ENCODE measurements at regions not wholly inside any gene's neighbourhood (a gene's known extent, or its start where the extent isn't known, plus 50 kb on each side); places are given as distances from the start of the nearest gene placed in this dataset.
A peak's percentile ranks its signal among the peaks of the same experiment; 100 is the strongest.

DNA sequence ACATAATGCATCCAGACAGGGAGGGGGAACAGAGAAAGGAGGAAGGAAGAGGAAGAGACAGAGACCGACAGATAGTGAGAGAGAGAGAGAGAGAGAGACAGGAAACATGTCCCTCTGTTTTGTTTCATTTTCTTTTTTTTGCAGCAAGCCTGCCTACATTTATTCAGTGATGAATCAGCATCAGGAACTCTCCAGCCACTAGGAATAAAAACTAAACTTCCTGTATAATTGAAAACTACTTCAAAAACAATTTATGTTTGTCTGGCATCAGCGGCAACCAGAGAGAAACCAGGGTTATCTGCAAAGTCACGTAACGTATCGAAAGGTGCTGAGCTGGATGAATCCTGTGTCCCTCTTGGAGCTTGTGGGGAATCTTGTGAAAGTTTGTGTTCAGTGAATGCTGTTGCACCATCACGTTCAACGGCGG, 148.6 kb upstream of the SOX21 start:
- Histone ChIP-seq H3K23ac (ENCODE audit: insufficient read length, low read depth, low read length) (no peak overlapping the region), H3K18ac (ENCODE audit: insufficient read length, low read depth, low read length) (no peak overlapping the region), H3K14ac (ENCODE audit: insufficient read depth, low read length) (no peak overlapping the region), H3K4ac (ENCODE audit: low read depth, low read length) (no peak overlapping the region), H3K9me3 (ENCODE audit: control insufficient read depth, low read depth, low read length) (no peaks in the 10 kb centered on the region), H4K5ac (ENCODE audit: insufficient read length, low read depth, low read length) (no peak overlapping the region), H2BK20ac (ENCODE audit: low read depth, low read length, poor library complexity, severe bottlenecking) (no peak overlapping the region), H2BK12ac (ENCODE audit: insufficient read length, low read depth, low read length) (no peak overlapping the region), H3K79me1 (ENCODE audit: insufficient read depth, low read depth, low read length, poor library complexity, severe bottlenecking) (no peaks in the 10 kb centered on the region), H3K79me2 (ENCODE audit: insufficient read depth, low read length) (no peaks in the 10 kb centered on the region), H4K20me1 (ENCODE audit: control insufficient read depth, insufficient read depth, insufficient read length) (no peaks in the 10 kb centered on the region), H3K27ac (ENCODE audit: insufficient read length, low read depth, low read length) (no peak overlapping the region), H3K4me2 (ENCODE audit: insufficient read depth, insufficient read length, low read length) (no peak overlapping the region), H3K23me2 (ENCODE audit: insufficient read length, low read depth, low read length, poor library complexity, severe bottlenecking) (no peaks in the 10 kb centered on the region), H3K9ac (ENCODE audit: extremely low read depth, insufficient read length, low read length) (no peak overlapping the region), H2BK15ac (ENCODE audit: low read depth, low read length) (no peak overlapping the region), H3K27me3 (ENCODE audit: insufficient read depth, low read length) (no peaks in the 10 kb centered on the region), H2BK5ac (ENCODE audit: insufficient read length, low read length) (no peak overlapping the region), H2AK5ac (ENCODE audit: insufficient read length, low read length) (no peak overlapping the region), H2BK120ac (ENCODE audit: low read depth, low read length, poor library complexity, severe bottlenecking) (no peak overlapping the region), H2AFZ (ENCODE audit: low read length) (no peak overlapping the region), H3T11ph (ENCODE audit: low read length) (no peak overlapping the region), H4K8ac (replicated peaks; ENCODE audit: insufficient read length, low read depth, low read length) (no peak overlapping the region), H4K91ac (ENCODE audit: insufficient read length, low read depth, low read length) (no peak overlapping the region), H3K56ac (ENCODE audit: insufficient read length, low read depth, low read length) (no peak overlapping the region), H3K4me1 (ENCODE audit: insufficient read depth, low read length) (no peaks in the 10 kb centered on the region)
- peaks cover 4% of the 10 kb centered on the region; the same call in 1 of the 2 replicates for H3K27me3 Mint-ChIP-seq (ENCODE audit: low read depth)
- no peak for DNase-seq
- H3K4me3 Mint-ChIP-seq, result no peak overlapping the region
- H3K27ac Mint-ChIP-seq, result peak overlapping the region in 2 of 3 experiments; percentile 59 to 73; a peak in 2 of 7 replicates
- no CpG with 5 or more reads among the region's 8 CpGs for WGBS (ENCODE audit: extremely low coverage, insufficient read length, low lambda C conversion rate)
- TF ChIP-seq, protein P1, sequence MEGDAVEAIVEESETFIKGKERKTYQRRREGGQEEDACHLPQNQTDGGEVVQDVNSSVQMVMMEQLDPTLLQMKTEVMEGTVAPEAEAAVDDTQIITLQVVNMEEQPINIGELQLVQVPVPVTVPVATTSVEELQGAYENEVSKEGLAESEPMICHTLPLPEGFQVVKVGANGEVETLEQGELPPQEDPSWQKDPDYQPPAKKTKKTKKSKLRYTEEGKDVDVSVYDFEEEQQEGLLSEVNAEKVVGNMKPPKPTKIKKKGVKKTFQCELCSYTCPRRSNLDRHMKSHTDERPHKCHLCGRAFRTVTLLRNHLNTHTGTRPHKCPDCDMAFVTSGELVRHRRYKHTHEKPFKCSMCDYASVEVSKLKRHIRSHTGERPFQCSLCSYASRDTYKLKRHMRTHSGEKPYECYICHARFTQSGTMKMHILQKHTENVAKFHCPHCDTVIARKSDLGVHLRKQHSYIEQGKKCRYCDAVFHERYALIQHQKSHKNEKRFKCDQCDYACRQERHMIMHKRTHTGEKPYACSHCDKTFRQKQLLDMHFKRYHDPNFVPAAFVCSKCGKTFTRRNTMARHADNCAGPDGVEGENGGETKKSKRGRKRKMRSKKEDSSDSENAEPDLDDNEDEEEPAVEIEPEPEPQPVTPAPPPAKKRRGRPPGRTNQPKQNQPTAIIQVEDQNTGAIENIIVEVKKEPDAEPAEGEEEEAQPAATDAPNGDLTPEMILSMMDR (conservative IDR thresholded peaks at IDR 0.05), result no peak
- peaks cover 12 to 16% of the 10 kb centered on the region in 2 experiments for H3K4me1 Mint-ChIP-seq
- H3K36me3 Mint-ChIP-seq (ENCODE audit: insufficient read depth in 1 of 3, low read depth in 3 of 3), result no peaks in the 10 kb centered on the region
- no peaks in the 10 kb centered on the region for H3K9me3 Mint-ChIP-seq

Measured in H9 (cell line).